Hepatocyte (in vitro differentiated cells): ENCODE measurements at regions not wholly inside any gene's neighbourhood (a gene's known extent, or its start where the extent isn't known, plus 50 kb on each side); places are given as distances from the start of the nearest gene placed in this dataset. TPM values are rescaled to one million over a fixed set of nuclear protein-coding genes. Genes with fewer than 3 reads are reported as not detected.

Source experiments
- DNase-seq: peaks from one replicate; pipeline ENCODE4 v3.0.0-alpha.2; 2016; ENCODE audit warnings: low spot score
- H2AFZ ChIP-seq: fragments of 200-600 bp; sonication (generic); 2 replicates; pipeline ENCODE4 v1.6.0; 2016; ENCODE audit warnings: antibody characterized with exemption, mild to moderate bottlenecking
- H3K27ac ChIP-seq: fragments of 200-600 bp; sonication (generic); 2 replicates; pipeline ENCODE4 v1.5.1; 2016; ENCODE audit warnings: mild to moderate bottlenecking
- H3K27me3 ChIP-seq: fragments of 200-600 bp; sonication (generic); 2 replicates; pipeline ENCODE4 v1.6.1; 2016
- H3K36me3 ChIP-seq: fragments of 200-600 bp; sonication (generic); replicated peaks from 2 replicates; pipeline ENCODE4 v1.5.1; 2016; ENCODE audit warnings: low read depth; ENCODE audit not compliant: insufficient read depth
- H3K4me1 ChIP-seq: fragments of 200-600 bp; sonication (generic); 2 replicates; pipeline ENCODE4 v1.5.1; 2016; ENCODE audit warnings: mild to moderate bottlenecking, moderate library complexity; ENCODE audit not compliant: insufficient read depth
- H3K4me2 ChIP-seq: fragments of 200-600 bp; sonication (generic); 2 replicates; pipeline ENCODE4 v1.6.0; 2016
- H3K4me3 ChIP-seq: fragments of 200-600 bp; sonication (generic); 2 replicates; pipeline ENCODE4 v1.5.1; 2016; ENCODE audit warnings: mild to moderate bottlenecking
- H3K79me2 ChIP-seq: fragments of 200-600 bp; sonication (generic); 2 replicates; pipeline ENCODE4 v1.6.0; 2017; ENCODE audit warnings: mild to moderate bottlenecking
- H3K9me2 ChIP-seq: fragments of 200-600 bp; sonication (generic); replicated peaks from 2 replicates; pipeline ENCODE4 v1.6.0; 2017; ENCODE audit warnings: mild to moderate bottlenecking; ENCODE audit not compliant: insufficient read depth
- H3K9me3 ChIP-seq: fragments of 200-600 bp; sonication (generic); 2 replicates; pipeline ENCODE4 v1.5.1; 2016; ENCODE audit warnings: low read depth, mild to moderate bottlenecking
- H4K20me1 ChIP-seq: fragments of 200-600 bp; sonication (generic); 2 replicates; pipeline ENCODE4 v1.6.0; 2016; ENCODE audit warnings: mild to moderate bottlenecking; ENCODE audit not compliant: insufficient read depth, poor library complexity, severe bottlenecking
- CTCF ChIP-seq: fragments of 200-600 bp; sonication (generic); IDR thresholded peaks from 2 replicates; pipeline ENCODE4 v1.5.1; 2016; ENCODE audit warnings: antibody characterized with exemption, mild to moderate bottlenecking; ENCODE audit not compliant: poor library complexity
- EZH2 ChIP-seq: fragments of 200-600 bp; sonication (generic); IDR thresholded peaks from 2 replicates; pipeline ENCODE4 v1.6.1; 2016; ENCODE audit warnings: antibody characterized with exemption, mild to moderate bottlenecking, borderline replicate concordance
- EZH2phosphoT487 ChIP-seq: fragments of 200-600 bp; sonication (generic); IDR thresholded peaks from one replicate; pipeline ENCODE4 v1.6.1; 2018; ENCODE audit warnings: antibody characterized with exemption, mild to moderate bottlenecking, low read depth, moderate library complexity; ENCODE audit not compliant: unreplicated experiment, severe bottlenecking
- WGBS: methylation state at CpG from one replicate; pipeline ENCODE4 v1.1.6; 2016; ENCODE audit warnings: low lambda C conversion rate; ENCODE audit errors: missing lambda C conversion rate; 5-methylcytosine and 5-hydroxymethylcytosine counted together
- small RNA-seq: library from RNA; depleted of rRNA; stranded (forward); fragments of <200 nt; gene quantifications from one replicate; pipeline ENCODE3, GENCODE V24; 2014

GRCh38 chr3:111482574-111482973, 59.4 kb upstream of the CD96 start:
- Histone ChIP-seq H3K27me3 (no peaks in the 10 kb centered on the region), H2AFZ (no peak overlapping the region), H4K20me1 (no peaks in the 10 kb centered on the region), H3K9me2 (no peaks in the 10 kb centered on the region), H3K27ac (no peak overlapping the region), H3K79me2 (no peaks in the 10 kb centered on the region), H3K4me1 (peaks cover 12% of the 10 kb centered on the region), H3K4me3 (no peak overlapping the region), H3K36me3 (no peaks in the 10 kb centered on the region), H3K4me2 (no peak overlapping the region), H3K9me3 (no peaks in the 10 kb centered on the region)
- no peak for TF ChIP-seq CTCF
- TF ChIP-seq EZH2 = no peak
- TF ChIP-seq EZH2phosphoT487 = no peak
- DNase-seq = no peak
- 78% methylated on average over 1 of the region's 1 CpG for WGBS

- TF ChIP-seq EZH2phosphoT487 (no peak), EZH2 (no peak), CTCF (no peak)
- no peak overlapping the region for H3K4me3 ChIP-seq
- H3K9me3 ChIP-seq = no peaks in the 10 kb centered on the region
- no peak overlapping the region for H3K4me2 ChIP-seq
- WGBS = 65% methylated on average over 1 of the region's 1 CpG
- H3K9me2 ChIP-seq = no peaks in the 10 kb centered on the region
- no peaks in the 10 kb centered on the region for H3K36me3 ChIP-seq
- H2AFZ ChIP-seq = peak overlapping the region; percentile 5
- H3K4me1 ChIP-seq = peaks cover 12% of the 10 kb centered on the region
- no peaks in the 10 kb centered on the region for H4K20me1 ChIP-seq
- H3K27ac ChIP-seq = peak overlapping the region; percentile 54
- no peaks in the 10 kb centered on the region for H3K79me2 ChIP-seq
- no peak for DNase-seq
- no peaks in the 10 kb centered on the region for H3K27me3 ChIP-seq
These were observed 56.9 kb upstream of the CD96 start for GRCh38 chr3:111485086-111485485.

Small RNAs in the stretch of these regions (small RNA-seq; reads per million reads assigned to genes)
- gene ATP6V0CP2 = not detected
